HepG2 (cell line): ENCODE measurements at regions not wholly inside any gene's neighbourhood (a gene's known extent, or its start where the extent isn't known, plus 50 kb on each side); places are given as distances from the start of the nearest gene placed in this dataset.

Experiments
- ATF7-NPFF ChIP-seq: sonication (generic); formaldehyde crosslinking; IDR thresholded peaks from 2 replicates; pipeline ENCODE4 v1.8.1; 2023; ENCODE audit warnings: mild to moderate bottlenecking, low read depth, missing genetic modification reagents, moderate library complexity
- BRF2 ChIP-seq: sonication (generic); formaldehyde crosslinking; IDR thresholded peaks from 2 replicates; pipeline ENCODE4 v1.8.1; 2022; ENCODE audit warnings: mild to moderate bottlenecking, missing genetic modification reagents
- CREBL2 ChIP-seq: sonication (generic); formaldehyde crosslinking; IDR thresholded peaks from 2 replicates; pipeline ENCODE4 v1.8.1; 2023; ENCODE audit warnings: missing genetic modification reagents, mild to moderate bottlenecking, borderline replicate concordance
- HNF1B ChIP-seq: sonication (generic); formaldehyde crosslinking; IDR thresholded peaks from 2 replicates; pipeline ENCODE4 v1.5.1; 2020; ENCODE audit warnings: mild to moderate bottlenecking, moderate library complexity, missing genetic modification reagents
- NFAT5 ChIP-seq: sonication (generic); formaldehyde crosslinking; IDR thresholded peaks from 2 replicates; pipeline ENCODE4 v1.4.0; 2020; ENCODE audit warnings: missing genetic modification reagents
- SMC3 ChIP-seq: IDR thresholded peaks from 2 replicates; pipeline ENCODE4 v1.6.1; 2011; ENCODE audit warnings: low read length, improper control_type of control experiment
- SPEN ChIP-seq: sonication (generic); formaldehyde crosslinking; IDR thresholded peaks from 2 replicates; pipeline ENCODE4 v1.5.1; 2020; ENCODE audit warnings: low read depth, mild to moderate bottlenecking, missing genetic modification reagents
- ZNF530 ChIP-seq: sonication (generic); formaldehyde crosslinking; IDR thresholded peaks from 2 replicates; pipeline ENCODE4 v1.5.0; 2020; ENCODE audit warnings: low read depth, mild to moderate bottlenecking, missing genetic modification reagents
- ZNF572 ChIP-seq: sonication (generic); formaldehyde crosslinking; IDR thresholded peaks from 2 replicates; pipeline ENCODE4 v1.5.1; 2020; ENCODE audit warnings: mild to moderate bottlenecking, missing genetic modification reagents

DNA sequence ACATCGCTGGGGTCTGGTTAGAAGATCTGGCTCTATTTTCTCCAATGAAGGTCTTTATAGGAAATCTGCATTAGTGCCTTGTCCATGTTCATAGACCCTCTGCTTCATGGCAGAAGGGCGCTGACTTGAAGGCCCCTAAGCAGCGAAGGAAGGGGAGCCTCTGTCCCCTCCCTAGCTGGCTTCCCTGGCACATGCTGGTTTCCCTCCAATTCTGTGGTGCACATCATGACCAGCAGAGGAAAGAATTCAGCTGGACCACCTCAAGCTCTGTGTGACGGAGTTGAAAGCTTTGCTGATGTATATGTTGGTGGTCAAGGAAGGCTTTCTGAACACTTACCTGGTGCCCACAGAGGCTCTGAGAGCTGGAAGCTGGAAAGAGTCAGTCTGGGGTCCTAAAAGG is 129.7 kb upstream of the MYLIP start (continued):
- TF ChIP-seq NFAT5 (CRISPR knock-in tag) (no peak), HNF1B (CRISPR knock-in tag) (no peak), SMC3 (no peak), ZNF572 (CRISPR knock-in tag) (no peak), BRF2 (no peak), CREBL2 (CRISPR knock-in tag) (no peak), ATF7-NPFF (CRISPR knock-in tag) (no peak), SPEN (CRISPR knock-in tag) (no peak), ZNF530 (no peak)
